ENCODE measurements at regions not wholly inside any gene's neighbourhood (a gene's known extent, or its start where the extent isn't known, plus 50 kb on each side); places are given as distances from the start of the nearest gene placed in this dataset.

GRCh38 chr22:27660306-27660705 is 141.2 kb downstream of the MN1 start:
- DNase-seq (ENCODE audit: low read depth in 4 of 4, low spot score in 1 of 4), result no peak

DNA sequence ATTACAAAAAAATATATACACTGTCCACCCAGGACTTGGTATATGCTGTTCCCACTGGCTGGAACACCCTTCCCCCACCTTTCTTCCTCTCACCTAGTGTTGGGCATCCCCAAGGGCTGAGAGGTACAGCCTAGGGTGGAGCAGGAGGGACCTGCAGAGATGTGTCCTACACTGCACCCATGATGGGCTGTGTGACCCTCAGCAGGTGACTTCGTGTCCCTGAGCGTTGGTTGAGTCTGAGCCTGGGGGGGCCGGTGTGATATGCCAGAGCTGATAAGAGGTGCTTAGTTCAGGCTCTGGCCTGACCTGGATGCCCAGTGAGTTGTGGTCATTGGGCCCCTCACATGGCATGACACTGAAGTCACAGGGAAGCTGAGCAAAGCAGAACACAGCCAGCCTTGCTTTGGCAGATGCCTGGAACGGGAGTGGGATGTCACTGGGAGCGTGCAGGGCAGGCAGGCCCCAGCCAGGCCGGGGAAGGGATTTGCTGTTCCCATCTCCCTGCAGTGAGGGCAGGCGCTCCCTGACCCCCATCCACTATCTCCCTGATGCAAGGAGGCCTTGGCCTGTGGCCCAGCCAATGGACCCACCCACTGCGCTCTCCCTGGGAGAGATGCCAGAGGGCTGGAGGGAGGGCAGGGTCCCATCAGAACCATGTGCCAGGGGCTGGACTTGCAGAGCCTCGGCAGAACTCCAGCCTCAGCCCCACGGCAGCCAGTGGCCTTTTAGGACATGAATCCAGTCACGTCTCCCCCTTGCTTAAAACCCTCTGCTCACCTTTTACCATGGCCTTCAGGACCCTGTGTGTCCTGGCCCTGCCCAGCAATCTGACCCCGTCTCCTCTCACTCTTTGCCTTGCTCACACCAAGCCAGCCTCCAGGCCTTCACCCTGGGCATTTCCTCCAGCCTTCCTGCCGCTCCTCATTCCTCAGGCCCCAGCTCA is 138.9 kb downstream of the MN1 start:
- no peak for DNase-seq (ENCODE audit: low read depth in 4 of 4, low spot score in 1 of 4)

DNA sequence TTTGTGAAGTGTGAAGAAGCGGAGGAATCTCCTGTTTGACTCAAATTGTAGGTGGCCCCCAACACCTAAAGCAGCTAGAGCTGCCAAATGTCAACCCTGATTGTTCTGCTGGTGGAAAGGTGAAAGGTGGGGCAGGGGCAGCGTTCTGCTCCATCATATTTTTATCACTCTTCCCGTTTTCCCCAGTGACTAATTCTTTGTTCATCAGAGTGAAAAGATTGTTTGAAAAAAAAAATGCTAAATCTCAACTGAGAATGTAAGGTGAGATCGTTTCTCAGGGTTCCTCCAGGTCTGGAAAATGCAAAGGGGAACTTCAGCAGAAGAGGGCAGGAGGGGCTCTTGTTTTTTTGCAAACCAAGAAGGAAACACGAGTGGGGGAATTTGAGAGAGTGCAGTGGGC is 137.7 kb downstream of the MN1 start:
- DNase-seq (ENCODE audit: low read depth in 4 of 4, low spot score in 1 of 4), result no peak

DNA sequence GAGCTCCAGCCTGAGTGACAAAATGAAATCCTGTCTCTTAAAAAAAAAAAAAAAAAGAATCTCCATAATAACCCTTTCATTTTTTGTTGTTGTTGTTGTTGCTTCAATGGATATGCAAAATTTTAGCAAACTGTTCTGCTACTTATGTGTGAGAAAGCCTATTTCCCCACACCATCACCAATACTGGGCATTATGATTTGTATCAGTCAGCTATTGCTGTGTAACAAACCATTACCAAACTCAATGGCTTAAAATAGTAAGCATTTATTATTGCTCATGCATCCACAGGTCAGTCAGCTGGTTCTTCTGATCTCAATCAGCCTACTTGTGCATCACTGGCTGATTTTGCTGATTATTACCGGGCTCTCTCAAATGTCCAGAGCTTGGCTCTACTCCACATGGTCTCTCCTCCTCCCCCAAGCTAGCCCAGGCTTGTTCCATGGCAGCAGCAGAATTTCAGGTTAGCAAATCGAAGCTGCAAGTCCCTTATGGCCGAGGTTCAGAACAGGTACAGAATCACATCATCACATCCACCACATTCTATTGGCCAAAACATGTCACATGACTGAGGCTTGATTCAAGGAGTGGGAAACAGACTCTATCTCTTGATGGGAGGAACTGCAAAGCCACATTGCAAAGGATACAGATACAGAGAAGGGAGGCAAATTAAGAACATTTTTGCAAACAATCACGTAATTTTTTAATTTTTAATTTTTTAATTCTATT is 135.1 kb downstream of the MN1 start:
- no peak for DNase-seq (ENCODE audit: low read depth in 4 of 4, low spot score in 1 of 4)

DNA sequence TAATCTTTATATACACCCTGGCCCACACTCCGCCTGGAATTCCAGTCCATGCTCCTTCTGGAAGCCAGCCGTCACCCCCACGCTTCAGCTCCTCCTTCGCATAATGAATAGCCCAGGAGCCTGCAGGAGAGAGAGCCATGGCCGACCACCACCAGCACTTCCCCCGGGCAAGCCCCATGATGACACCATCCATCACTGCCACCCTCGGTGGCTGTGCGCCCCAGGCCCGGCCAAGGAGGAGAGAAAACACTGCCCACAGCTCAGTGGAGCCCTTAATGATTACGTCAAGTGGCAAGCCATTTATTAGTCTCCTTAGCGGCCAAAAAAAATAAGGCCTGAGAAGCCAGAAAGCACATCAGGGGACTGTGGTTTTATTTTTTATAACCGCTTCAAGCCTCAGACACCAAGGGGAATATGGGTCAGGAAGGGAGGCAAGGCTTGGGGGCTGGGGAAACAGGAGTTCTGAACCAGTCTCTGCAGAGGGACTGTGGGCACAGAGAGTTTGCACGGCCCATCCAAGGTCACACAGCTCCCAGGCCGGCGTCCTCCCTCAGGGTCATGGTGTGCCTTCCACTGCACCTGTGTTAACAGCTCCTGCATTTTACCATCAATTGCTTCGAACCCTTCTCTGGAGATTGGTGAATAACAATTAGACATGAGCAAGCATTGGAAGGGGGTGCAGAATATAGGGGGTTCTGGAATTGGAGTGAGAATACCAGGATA is 134.3 kb downstream of the MN1 start:
- no peak for DNase-seq (ENCODE audit: low read depth in 4 of 4, low spot score in 1 of 4)

DNA sequence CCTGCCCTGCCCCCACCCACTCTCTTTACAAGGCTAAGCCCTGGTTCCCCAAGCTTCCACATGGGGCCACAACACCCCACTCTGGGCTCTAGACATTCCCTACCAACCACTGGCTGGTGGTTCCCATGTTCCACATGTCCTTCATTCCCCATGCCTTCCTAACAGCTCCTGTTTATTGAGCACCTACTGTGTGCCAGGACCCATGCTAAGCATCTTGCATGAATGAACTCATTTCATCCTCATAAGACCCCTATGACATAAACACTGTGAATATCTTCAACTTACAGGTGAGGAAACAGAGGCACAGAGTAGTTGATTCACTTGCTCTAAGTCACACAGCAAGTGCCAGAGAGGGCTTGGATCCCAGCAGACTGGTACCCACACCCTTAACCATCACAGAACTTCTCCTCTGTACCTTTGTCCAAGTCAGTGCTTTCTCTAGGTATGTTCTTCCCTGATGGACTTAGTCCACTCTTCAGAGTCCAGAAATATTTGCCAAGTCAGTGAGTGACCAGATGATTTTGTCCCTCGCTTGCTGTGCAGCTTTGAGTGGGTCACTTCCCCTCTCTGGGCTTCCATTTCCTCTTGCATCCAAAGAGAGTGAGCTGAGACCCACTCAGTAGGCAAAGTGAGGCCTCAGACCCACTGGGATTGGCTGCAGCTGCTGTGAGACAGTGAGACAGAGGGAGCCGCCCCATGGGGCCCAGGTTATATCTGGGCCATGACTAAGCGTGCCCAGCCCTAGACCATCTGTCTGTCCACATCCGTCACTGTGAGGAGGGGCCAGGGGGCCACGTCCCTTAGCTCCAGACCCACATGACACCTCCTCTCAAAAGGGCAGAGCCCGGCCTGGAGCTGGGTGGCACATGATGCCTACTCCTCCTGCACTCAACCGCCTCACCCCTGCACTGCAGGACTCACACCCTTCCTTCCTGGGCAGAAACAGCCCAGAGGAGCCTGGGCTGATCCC is 132.4 kb downstream of the MN1 start:
- DNase-seq (ENCODE audit: low read depth in 4 of 4, low spot score in 1 of 4), result no peak

GRCh38 chr22:27669798-27670599 is 131.6 kb downstream of the MN1 start:
- no peak for DNase-seq (ENCODE audit: low read depth in 4 of 4, low spot score in 1 of 4)

GRCh38 chr22:27670701-27671412 is 130.7 kb downstream of the MN1 start:
- no peak for DNase-seq (ENCODE audit: low read depth in 4 of 4, low spot score in 1 of 4)

DNA sequence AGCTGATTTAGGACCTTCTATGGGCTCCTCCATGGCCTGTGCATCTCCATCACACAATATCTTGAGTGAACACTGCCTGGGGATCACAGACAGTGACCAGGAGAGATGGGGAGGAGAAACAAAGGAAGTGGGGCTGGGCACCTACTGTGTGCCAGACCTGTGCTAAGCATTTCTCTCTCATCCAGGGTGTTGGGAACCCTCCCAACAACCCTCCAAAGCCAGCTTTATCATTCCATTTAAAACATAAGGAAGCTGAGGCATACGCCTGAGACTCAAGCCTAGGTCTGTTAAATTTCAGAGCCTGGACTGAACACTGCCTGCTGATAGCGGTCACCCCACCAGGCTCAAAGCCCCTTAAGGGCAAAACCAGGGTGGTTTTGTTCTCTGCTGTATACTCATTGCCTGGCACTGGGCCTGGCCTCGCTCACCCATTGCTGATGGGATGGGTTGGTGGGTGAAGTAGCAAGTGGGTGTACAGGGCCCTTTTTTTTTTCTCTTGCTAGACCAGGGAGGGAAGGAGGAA is 130.1 kb downstream of the MN1 start:
- DNase-seq (ENCODE audit: low read depth in 4 of 4, low spot score in 1 of 4), result no peak

- no peak for DNase-seq (ENCODE audit: low read depth in 4 of 4, low spot score in 1 of 4)
Observed at GRCh38 chr22:27672721-27673418, 128.7 kb downstream of the MN1 start.

- DNase-seq (ENCODE audit: low read depth in 4 of 4, low spot score in 1 of 4), result no peak
Observed at GRCh38 chr22:27673839-27674238, 127.7 kb downstream of the MN1 start.

- no peak for DNase-seq (ENCODE audit: low read depth in 4 of 4, low spot score in 1 of 4)
Observed at GRCh38 chr22:27674261-27674923, 127.2 kb downstream of the MN1 start.

DNA sequence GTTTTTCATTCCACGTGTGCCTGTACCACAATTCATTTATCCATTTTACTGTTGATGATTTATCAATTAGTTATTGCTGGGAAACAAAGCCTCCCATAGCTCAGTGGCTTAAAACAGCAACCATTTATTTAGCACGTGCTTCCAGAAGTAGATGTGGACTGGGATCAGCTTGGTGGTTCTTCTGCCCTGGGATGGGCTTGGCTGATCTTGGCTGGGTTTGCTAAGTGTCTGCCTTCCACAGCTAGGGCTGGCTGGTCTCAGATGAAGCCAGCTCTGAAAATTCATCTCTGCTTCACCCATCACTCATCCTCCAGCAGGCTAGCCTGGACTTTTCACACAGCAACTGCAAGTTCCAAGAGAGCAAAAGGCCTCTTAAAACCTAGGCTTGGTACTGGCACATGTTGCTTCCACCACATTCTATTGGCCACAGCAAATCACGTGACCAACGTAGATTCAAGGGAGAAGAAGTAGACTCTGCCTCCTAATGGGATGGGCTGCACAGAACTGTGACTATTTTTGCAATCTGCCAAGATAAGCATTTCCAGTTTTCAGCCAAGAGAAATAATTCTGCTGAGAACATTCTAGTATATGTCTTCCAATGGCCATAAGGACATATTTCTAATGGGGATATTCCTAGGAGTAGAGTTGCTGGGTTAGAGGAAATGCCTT is 124.9 kb downstream of the MN1 start:
- no peak for DNase-seq (ENCODE audit: low read depth in 4 of 4, low spot score in 1 of 4)

DNA sequence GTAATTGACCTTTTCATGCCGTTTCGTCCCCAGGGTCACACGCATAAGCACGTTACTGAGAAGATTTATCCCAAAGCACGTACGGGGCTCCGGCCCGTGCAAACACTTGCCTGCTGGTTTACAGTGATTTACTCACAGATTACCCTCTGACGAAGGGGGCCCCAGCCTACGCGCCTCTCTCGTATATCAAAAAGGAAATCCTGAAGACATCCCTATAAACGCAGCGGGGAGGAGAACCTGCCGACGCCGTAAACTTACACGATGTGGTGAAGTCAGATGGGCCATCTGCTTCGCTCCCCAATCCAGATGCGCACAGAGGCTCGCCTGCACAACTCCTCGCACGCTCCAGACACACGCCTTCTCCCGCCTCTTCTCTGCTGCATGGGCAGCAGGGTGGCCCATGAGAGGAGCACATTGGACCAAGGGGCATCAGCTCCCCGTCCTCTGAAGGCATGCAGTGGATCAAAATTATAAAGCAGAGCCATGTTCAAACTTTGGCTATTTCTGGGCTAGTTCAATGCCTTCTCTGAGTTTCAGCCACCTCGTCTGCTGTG is 123.6 kb downstream of the MN1 start:
- no peak for DNase-seq (ENCODE audit: low read depth in 4 of 4, low spot score in 1 of 4)

GRCh38 chr22:27679176-27679575 is 122.4 kb downstream of the MN1 start:
- no peak for DNase-seq (ENCODE audit: low read depth in 4 of 4, low spot score in 1 of 4)

DNA sequence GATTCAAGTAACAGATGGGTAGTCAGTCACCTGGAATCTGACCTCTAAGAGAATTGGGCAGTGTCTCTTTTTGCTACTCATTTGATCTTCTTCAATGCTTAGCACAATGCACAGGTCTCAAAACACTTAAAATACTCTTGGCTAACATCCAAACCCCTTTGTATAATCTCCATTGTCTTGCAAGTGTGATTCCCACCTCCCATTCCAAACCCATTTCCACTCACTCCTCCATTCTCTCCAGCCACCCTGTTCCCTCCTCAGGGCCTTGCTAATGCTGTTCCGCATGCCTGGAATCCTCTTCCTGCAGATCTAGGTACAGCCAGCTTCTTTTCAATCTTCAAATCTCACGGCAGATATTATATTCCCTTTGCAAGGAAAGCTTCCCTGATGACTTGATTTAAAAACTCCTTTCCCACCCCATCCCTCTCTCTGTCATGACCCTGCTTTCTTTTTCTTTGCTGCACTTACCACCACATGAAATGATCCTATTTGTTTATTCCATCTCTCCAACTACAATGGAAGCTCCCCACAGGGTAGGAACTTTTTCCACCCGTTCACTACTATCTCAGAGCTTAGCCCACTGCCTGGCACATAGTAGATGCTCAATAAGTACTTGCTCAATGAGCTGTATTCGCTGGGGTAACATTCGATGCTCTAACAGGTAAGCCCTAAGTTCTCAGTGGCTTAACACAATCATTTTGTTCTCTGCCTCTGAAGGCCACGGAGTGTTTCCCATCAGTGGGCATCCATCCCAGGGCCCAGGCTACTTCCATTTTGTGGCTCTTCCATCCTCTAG is 121.7 kb downstream of the MN1 start:
- no peak for DNase-seq (ENCODE audit: low read depth in 4 of 4, low spot score in 1 of 4)

Data from stimulated activated CD4-positive, alpha-beta T cell treated with anti-CD3 and anti-CD28 coated beads, Interleukin-1b, Interleukin-23, amount 100 ng/mL, for 24 hours (primary cell).